GM19395 (cell line): ENCODE measurements at regions not wholly inside any gene's neighbourhood (a gene's known extent, or its start where the extent isn't known, plus 50 kb on each side); places are given as distances from the start of the nearest gene placed in this dataset.
A peak's percentile ranks its signal among the peaks of the same experiment; 100 is the strongest.
"Not testable (repeated sequence)": the region's sequence is repeated elsewhere in the genome, so short reads cannot be mapped to it uniquely, and the experiment has no call there.

Experiments used
- ATAC-seq: cut with Tn5 transposase; IDR thresholded peaks from one replicate; pipeline ENCODE4 v1.9.1; 2021; ENCODE audit warnings: mild to moderate bottlenecking, moderate library complexity; ENCODE audit not compliant: unreplicated experiment

DNA sequence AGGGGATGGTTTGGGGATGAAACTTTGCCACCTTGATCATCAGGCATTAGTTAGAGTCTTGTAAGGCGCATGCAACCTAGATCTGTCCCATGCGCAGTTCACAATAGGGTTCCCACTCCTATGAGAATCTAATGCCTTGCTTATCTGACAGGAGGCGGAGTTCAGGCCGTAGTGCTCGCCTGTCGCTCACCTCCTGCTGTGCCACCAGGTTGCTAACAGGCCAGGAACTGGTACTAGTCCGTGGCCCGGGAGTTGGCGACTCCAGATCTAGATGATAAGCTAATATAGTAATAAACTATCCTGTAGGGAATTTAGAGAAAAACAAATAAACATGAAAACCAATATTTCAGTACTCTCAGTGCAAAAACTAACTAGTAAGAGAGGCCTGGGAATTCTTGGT lies 155.4 kb upstream of the ANO5 start:
- no peak for ATAC-seq

DNA sequence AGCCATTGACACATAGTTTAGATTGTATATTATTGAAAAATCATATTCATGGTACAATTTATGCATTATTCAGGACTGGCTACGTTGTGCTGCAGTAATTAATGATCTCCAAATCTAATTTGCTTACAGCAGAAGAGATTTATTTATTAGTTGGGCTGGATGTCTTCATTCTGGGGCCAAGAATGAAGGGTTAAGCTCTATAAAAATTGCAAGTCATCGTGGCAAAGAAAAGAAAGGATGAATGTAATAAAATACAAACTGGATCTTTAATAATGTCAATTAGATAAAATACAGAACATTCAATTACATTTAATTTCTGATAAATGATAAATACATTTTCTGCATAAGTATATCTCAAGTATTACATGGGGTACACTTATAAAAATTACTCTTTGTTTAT lies 151.8 kb upstream of the ANO5 start:
- ATAC-seq = no peak

DNA sequence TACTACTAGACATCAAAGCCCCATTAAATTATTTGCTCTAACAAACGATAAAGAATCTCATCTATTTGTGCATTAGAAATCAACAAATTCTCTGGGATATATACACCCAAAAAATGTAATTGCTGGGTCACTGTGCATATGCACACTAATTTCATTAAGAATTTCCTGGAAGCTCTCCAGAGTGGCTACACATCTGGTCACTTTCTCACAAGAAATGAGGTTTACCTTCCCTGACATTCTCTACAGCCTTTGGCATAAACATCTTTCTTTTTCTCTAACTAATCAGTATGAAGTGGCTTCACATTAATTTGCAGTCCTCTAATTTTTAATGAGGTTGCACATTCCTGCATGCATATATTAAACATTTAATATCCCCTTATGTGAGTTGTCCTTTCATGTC lies 150.8 kb upstream of the ANO5 start:
- no peak for ATAC-seq

DNA sequence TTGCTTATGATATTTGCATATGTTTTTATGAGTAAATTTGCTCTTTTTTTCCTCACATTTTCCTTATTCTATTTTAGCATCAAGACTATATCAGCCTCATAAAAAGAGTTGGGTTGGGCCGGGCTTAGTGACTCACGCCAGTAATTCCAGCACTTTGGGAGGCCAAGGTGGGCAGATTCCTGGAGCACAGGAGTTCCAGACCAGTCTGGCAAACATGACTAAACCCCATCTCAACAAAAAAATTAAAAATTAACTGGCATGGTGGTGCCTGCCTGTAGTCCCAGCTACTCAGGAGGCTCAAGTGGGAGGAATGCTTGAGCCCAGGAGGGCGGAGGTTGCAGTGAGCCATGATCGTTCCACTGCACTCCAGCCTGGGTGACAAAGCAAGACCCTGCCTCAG lies 148.8 kb upstream of the ANO5 start:
- no peak for ATAC-seq

DNA sequence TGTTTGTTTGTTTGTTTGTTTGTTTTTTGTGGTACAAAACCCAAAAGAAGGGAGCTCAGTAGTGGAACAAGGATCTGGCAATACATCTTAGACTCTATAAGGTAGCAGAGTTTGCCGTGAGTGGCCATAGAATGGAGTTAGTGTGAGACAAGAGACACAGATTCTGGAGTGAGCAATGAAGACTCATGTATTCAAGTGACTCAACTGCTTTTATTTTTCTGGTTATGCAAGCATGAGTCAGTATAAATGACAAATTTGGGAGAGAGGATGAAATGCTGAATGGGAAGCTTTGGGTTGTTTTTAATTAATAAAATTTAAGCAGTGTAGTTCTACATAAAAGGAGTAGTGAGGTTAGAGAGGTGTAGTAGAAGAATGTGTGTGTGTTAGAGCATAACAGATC lies 143.6 kb upstream of the ANO5 start:
- ATAC-seq = no peak

DNA sequence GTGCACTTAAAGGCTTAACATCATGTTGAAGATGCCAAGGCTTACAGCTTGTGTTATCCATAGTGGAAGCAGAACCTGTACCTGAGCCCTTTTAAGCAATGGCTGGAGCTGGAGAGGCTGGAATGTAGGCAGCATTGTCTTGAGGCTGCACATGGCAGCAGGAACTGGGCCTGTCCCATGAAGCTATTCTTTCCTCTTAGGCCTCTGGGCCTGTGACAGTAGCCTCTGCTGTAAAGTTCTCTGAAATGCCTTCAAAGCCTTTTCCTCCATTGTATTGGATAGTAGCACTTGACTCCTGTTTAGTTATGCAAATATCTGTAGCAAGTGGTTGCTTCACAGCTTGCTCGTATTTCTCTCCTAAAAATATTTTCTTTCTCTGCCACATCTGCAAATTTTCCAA lies 127.4 kb upstream of the ANO5 start:
- no peak for ATAC-seq

DNA sequence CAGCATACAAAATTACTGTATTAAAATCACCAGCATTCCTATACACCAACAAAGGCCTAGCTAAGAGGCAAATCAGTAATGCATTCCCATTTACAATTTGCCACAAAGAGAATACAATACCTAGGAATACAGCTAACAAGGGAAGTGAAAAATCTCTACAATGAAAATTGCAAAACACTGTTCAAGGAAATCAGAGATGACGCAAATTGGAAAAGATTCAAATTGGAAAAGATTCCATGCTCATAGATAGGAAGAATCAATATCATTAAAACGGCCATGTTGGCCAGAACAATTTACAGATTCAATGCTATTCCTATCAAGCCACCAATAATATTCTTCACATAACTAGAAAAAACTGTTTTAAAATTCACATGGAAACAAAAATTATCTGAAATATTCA lies 123.0 kb upstream of the ANO5 start:
- ATAC-seq = no peak

DNA sequence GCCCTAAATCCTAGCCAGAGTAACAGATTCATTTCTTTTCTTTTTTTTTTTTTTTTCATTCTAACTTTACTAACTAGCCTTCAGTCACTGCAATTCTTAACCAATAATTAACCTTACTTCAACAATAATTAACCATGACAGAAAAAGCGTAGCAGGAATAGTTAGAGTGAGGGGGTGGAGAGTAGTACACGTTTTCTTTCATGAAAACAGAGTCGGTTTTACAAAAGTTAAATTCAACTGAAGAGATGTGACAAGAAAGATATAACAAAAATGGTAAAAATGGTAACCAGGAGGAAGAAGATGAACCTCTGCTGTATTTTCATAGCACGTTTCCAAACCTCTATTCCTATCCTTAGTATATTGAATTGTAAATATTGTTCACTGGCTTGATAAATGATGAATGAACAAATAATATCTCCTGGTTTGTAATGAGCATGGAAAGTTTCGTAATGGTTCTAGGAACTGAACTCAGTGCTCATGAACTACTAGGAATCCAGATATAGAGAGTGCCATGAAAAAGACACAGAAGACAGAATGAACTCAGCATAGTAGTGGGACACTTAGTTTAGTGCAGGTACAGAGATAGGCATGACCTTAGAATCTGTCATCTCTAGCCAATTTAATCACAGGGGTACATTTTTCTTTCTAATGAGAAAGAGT lies 116.5 kb upstream of the ANO5 start:
- ATAC-seq = no peak

DNA sequence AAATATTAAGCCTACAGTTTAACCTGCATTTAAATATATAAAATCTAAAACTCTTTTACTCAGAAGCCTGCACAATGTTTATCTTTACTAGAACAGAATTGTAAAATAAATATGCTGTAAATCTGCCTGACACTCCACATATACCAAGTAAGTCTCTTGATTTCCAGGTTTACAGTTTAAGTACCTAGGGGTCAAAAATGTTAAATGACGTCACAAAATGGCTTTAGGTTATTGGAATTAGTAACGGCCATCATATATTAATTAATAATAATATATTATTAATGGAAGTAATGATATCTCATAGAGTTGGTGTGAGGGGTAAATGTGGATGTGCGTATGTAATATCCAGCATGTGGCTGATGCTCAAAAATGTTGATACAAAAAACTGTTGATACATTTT lies 114.8 kb upstream of the ANO5 start:
- no peak for ATAC-seq

DNA sequence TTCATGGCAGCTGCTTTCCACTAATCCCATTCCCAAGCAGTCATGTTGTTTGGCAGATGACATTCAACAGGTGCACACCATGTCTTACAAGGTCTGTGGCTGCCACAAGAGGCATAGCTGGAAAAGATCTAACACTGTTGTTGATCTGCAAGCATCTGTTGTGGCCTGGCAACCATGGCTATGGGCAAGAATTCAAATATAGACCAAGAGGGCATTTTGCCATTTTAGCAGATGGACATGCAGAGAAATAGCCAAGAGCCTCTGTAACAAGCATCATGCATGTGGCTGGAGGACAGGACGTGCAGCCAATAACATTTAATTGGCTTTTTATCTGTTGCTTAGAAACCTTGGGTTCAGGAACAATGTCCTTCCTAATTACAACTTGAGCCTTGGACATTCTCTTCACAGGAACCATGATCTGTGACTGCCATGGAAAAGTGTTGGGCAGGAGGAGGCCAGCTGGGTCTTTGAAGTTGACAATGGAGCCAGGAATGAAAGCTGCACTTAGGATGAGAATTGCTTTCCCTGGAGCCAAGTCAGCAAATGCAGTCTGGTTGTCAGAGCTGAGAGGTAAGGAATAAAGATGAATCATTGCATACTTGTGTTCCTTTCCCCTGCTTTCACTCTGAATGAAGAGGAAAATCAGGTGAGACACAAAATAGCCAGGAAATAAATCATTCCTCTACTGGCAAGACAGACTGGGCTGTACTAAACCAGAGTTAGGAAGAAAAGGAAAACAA lies 113.6 kb upstream of the ANO5 start:
- ATAC-seq = no peak

DNA sequence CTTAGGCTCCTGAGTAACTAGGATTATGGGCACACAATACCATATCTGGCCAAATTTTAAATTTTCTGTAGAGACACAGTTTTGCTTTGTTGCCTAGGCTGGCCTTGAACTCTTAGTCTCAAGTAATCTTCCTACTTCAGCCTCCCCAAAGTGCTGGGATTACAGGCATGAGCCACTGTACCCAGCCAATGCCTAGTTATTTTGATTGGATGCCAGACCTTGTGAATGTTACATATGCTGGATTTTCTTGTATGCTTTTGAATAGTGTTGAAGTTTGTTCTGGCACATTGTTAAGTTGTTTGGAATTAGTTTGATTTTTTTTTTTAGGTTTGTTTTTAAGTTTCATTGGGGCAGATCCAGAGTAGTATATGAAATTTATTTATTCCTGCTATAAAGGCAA lies 110.7 kb upstream of the ANO5 start:
- no peak for ATAC-seq

DNA sequence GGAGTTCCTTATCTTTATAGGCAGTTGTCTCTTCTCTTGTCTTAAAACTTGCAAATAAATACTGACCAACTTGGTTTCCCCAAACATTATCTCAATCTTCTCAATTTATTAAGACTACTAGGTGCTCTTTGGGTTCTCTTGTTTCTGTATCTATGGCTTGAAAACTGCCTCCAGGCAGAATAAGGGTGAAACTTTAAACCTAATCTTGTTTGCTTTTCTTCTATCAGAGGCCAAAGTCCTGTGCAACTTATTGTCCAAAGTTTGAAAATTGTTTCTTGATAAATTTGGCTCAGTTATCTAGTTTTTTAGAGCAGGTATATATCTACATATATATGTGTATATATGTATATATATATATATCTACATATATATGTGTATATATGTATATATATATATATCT lies 110.1 kb upstream of the ANO5 start:
- no peak for ATAC-seq

DNA sequence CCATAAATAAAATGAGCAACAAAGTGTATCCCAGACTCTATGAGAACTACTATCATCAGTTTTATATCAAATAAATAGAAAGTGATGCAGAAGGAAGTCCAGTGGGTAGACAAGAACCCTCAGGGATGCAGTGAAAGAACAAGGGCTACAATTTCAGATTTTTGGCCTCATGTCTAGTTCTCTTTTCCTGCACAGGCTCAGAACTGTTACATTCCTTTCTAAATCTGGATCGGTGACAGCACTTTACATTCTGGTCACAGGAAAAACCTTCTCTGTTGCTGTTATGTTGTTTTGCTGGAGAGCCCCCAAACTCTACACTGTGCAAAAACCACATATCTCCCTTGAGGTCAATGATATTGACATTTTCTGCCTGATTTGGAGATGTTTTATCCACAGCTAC lies 108.8 kb upstream of the ANO5 start:
- no peak for ATAC-seq

DNA sequence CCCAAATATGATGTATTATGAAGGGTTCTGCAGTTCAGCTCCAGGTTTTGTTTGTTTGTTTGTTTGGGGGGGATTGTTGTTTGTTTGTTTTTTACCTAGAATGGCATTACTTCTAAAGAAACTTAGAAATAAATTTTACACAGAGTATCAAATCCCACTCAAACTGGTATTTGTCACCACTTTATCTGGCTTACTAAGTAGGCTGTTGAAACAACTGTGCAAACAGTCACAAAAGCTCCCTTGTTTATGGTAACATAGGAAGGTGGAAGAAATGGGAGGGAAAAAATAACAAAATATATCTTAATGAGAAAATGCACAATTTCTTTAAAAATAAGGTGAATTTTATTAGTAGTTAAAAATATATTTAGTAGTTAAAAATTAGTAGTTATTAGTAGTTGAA lies 108.3 kb upstream of the ANO5 start:
- ATAC-seq = no peak

DNA sequence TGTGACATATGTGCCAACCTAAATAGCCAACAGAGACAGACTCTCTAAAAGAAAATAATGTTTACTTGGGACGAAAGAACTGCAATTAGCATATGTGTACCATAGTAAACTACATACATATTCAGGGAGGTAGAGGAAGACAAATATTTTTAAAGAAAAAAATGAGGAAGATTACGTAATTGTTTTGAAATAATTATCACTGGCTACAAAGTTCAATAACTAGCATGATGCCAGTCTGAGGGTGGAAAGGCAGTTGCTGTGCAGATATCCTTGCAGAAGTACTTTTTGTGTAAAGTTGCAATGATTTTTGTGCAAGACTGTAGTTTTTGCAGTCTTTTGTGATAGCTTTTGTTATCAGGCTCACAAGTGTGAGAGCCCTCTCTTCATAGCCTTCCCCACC lies 103.3 kb upstream of the ANO5 start:
- no peak for ATAC-seq

DNA sequence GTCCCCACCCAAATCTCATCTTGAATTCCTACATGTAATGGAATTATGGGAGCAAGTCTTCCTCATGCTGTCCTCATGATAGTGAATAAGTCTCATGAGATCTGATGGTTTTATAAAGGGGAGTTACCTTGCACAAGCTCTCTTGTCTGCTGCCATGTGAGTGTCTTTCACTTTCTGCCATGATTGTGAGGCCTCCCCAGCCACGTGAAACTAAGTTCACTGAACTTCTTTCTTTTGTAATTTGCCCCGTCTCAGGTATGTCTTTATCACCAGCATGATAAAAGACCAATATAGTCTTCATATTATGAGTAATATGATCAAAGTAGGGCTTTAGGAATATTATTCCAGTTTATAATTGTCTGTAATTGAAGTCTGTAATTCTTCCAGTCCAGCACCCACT lies 86.3 kb upstream of the ANO5 start:
- no peak for ATAC-seq

DNA sequence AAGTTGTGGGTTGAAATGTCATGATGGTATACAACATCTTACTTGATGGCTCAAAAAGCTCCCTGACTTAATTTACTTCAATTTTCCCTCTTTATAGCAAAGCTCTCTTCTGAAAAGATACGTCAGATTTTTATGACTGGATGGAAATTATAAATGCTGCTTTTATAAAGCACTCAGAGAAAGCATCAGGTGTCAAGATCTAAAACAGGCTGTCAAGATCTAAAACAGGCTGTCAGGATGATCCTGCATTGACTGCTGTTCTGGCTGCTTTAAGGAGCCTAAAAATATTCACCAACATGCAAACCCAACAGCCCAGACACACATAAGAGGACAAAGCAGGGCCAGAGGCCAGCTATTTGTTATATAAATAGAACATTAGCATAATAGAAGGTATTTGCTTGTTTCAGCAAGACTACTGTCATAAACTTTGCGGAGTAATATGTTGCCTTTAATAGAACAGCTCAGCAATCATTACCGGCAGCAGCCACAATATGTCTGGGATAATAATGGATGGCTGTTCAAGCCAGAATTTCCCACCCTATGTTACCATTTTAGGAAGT lies 77.3 kb upstream of the ANO5 start:
- ATAC-seq = no peak

DNA sequence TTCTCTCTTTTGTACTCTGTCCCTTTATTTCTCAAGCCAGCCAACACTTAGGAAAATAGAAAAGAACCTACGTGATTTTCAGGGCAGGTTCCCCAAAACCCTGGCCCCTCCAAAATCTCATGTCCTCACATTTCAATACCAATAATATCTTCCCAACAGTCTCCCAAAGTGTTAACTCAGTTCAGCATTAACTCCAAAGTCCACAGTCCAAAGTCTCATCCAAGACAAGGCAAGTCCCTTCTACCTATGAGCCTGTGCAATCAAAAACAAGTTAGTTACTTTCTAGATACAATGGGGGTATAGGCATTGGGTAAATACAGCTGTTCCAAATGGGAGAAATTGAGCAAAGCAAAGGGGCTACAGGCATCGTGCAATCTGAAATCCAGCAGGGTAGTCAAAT lies 64.9 kb upstream of the ANO5 start:
- not testable (repeated sequence) for ATAC-seq

DNA sequence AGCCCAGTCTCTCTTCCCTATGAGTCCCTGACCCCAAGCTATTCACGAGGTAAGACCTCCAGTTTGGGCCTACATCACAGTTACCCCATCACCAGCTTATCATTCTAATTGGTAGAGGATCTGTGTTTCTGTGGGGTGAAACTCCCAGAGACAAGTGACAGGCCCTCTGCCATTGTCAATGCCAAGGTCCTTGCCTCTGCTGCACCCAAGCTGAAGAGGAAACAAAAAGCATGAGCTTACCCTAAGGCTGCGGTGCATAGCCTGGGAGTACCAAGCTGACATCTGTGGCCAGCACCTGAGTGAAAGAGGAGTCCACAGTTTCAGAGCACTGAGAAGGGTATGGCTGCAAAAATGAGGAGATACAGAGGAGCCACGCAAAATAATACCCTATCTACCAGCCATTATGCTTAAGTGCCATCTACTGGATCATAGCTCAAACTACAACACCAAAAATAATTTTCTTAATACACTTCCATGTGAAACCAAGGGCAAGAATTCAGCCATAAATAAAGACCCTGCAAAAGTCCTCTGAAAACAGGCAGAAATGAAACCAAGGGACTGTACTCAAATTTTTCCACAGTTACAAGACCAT lies 62.3 kb upstream of the ANO5 start:
- peak; percentile 50 for ATAC-seq

DNA sequence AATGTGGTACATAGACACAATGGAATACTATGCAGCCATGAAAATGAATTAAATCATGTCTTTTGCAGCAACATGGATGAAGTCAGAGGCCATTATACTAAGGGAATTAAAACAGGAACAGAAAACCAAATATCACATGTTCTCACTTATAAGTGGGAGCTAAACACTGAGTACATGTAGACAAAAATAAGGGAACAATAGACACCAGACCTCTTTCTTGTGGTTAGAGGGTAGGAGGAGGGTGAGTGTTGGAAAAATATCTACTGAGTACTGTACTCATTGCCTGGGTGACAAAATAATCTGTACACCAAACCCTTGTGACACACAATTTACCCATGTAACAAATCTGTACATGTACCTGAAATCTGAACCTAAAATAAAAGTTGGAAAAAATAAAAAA lies 59.1 kb upstream of the ANO5 start:
- ATAC-seq = no peak

DNA sequence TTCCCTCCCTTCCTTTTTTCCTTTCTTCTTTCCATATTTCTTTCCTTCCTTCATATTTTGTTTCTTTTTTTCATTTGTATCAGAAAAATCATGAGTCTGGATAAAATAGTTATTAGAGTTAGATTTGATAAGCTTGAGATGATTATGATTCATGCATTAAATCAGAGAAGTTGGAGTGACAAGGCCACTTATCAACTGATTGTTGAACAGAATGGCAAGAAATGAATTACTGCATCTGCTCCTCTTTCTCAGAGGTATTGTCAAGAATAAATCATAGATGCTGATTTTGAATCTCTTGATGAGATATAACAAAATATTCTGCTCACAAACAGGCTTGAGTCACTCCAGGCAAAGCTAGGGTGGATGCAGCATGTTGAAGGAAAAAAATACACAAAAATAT lies 54.6 kb upstream of the ANO5 start:
- no peak for ATAC-seq
